HG03108 (cell line): ENCODE measurements at regions not wholly inside any gene's neighbourhood (a gene's known extent, or its start where the extent isn't known, plus 50 kb on each side); places are given as distances from the start of the nearest gene placed in this dataset.
"Not testable (repeated sequence)": the region's sequence is repeated elsewhere in the genome, so short reads cannot be mapped to it uniquely, and the experiment has no call there.

Source experiments
- ATAC-seq: cut with Tn5 transposase; IDR thresholded peaks from one replicate; pipeline ENCODE4 v1.9.1; 2021; ENCODE audit warnings: moderate library complexity; ENCODE audit not compliant: unreplicated experiment

DNA sequence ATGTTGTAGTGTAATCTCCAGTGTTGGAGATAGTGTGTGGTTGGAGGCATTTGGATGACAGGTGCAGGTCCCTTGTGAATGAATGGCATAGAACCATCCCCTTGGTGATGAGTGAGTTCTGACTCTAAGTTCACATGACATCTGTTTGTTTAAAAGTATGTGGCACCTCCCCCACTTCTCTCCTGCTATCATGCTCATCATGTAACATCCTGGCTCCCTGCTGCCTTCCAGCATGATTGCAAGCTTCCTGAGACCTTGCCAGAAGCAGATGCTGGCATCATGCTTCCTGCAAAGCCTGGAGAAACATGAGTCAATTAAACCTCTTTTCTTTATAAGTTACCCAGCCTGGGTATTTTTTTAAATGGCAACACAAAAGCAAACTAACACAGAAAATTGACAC lies 499.0 kb upstream of the SEMA3D start:
- no peak for ATAC-seq

DNA sequence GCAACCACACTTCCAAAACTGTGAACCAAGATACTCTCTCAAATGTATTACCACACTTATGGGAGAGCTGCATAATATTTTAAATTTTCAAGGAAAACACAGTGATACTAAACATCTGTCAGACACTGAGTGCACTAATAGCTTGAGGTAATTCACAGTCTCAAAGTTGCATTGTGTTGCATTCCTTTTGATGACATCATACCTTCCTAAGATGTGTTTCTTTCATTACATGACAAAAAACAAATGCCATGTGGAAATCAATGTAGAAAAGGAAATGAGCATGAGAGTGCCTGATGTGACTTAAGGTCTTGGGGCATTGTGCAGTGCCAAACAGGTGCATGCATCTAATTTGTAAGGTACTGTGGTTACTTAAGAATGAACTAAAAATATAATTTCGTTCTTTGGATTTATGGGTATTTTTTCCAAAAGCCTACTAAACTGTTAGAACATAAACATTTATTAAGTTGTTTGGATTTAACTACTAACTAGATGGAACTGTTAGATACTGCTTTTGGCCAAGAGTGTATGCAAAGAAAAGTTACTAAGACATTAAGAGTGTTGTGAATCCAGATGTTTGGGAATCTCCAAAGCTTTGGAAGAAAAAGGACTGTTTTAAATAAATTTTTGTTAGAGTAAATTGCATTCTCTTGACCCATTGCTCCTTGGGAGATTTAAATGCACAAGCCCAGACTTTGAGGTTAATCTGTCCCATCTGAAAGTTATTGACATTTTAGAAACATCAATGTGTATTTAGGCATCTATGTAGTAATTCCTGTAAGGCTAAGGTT lies 496.2 kb upstream of the SEMA3D start:
- no peak for ATAC-seq

DNA sequence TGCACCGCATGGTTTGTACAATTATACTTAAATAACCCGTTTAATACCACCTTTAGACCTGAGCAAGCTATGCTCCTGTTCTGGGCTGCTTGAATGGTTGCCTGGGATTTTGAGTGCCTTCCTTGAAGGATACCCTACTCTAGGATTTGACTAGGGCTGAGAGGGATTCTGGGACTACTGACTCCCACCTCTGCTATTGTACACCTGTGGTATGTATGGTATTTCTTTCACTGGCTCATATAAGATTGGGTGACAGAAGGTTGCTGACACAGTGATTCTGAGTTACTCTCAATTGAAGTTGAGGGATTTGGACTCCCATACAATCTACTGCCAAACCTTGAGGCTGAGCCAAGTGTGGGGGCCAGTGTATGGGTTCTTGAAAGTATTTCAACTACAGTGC lies 494.4 kb upstream of the SEMA3D start:
- no peak for ATAC-seq

DNA sequence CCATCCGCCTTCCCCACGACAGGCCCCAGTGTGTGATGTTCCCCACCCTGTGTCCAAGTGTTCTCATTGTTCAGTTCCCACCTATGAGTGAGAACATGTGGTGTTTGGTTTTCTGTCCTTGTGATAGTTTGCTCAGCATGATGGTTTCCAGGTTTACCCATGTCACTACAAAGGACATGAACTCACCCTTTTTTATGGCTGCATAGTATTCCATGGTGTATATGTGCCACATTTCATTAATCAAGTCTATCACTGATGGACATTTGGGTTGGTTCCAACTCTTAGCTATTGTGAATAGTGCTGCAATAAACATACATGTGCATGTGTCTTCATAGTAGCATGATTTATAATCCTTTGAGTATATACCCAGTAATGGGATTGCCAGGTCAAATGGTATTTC lies 488.2 kb upstream of the SEMA3D start:
- not testable (repeated sequence) for ATAC-seq

DNA sequence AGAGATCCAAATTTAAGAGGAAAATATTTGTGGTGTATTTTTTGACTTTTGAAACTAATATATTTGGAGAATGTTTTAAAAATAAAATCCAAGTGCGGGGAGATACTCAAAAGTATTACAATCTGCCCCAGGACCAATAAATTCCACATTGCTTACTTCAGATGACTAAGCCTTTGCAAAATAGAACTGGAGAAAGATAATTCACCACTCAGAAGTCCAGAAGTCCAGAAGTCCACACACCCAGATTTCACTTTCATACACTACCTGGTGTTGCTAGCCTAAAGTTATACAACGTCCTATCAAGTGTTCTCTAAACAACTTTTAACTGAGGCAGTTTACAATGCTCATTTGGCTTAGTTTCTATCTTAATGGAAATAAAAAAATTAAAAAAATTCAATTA lies 487.0 kb upstream of the SEMA3D start:
- ATAC-seq, result no peak

DNA sequence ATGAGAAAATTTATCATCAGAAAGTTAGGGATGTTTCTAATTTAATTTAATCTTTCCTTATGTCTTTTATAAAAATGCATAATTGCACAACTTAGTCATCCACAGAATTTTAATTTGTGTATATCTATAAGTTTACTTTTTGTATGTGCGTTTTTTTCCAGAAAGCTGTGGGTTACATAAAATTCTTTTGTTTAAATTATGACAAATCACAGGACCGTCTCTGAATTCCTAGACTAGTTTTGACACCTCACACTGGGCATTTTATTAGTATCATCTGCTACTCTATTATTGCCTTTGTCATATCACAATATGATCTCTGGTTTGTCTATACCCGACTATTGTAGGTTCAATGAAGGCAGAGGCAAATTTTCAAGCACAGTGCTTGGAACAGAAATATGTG lies 482.4 kb upstream of the SEMA3D start:
- ATAC-seq, result no peak

DNA sequence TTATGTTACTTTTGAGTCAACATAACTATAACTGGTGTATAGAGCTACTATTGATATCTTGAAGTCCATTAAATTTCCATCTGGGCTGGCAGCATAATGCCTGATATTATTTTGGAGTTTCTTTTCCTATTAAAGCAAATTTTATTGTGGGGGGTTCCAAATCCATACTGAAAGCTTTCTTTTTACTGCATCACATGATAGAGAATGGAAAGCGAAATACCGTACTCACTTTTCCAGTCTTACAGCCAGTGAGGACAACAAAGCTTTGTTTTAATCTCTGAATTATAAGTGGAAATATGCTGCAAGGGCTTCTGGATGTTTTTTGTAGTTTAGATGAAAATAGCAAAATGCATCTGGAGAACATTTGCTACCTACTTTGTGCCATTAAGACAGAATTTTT lies 477.5 kb upstream of the SEMA3D start:
- no peak for ATAC-seq

DNA sequence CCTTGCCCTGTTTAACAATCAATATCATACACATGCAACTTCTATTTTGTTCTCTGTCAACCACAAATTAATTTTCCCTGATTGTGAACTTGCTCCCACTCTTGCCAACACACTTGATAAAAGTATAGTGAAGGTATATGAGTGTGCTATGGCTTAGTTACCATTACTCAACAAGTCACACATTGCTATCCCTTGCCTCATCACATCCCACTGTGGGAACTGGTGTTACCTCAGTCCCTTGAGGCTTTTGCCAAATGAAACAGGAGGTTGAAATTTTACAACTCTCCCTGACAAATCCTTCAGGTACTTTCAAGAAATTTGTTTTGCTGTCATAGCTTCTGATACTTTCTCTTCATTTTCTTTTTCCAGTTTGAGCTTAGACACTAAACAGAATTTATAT lies 472.5 kb upstream of the SEMA3D start:
- ATAC-seq, result no peak

DNA sequence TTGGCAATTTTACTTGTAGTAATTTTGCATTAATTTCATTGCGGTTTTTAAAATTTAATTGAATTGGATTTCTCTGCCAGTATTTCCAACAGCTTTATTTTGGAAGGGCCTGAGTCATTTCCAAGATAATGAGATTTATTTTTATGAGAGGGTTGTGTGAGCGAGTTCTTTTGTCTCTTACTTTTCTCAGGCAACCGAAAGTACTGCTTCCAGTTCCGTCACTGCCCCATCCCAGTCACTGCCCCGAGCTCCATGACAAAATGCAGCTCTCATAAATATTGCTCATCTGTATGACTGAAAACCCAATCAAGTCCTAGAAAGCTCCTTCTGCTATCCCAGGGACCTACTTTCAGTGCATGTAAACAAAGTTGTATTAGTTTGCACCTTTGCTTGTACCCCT lies 468.4 kb upstream of the SEMA3D start:
- ATAC-seq, result no peak

DNA sequence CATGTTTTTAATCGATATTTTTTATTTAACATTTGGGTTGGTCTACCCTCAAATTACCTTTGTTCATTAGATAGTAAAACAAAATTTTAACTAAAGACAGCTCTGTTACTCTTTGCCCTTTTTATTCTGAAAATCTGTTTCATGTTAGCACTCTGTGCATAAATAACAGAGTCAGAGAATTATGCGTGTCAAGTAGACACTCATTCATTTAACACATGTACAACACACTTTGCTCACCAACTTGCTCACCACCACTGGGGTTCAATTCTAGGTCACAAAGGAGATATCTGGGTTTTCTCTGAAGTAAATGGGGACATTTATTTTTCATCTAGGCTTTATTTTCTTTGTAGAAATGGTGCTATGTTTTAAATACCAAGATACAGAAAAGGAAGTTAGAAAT lies 457.4 kb upstream of the SEMA3D start:
- ATAC-seq, result no peak

DNA sequence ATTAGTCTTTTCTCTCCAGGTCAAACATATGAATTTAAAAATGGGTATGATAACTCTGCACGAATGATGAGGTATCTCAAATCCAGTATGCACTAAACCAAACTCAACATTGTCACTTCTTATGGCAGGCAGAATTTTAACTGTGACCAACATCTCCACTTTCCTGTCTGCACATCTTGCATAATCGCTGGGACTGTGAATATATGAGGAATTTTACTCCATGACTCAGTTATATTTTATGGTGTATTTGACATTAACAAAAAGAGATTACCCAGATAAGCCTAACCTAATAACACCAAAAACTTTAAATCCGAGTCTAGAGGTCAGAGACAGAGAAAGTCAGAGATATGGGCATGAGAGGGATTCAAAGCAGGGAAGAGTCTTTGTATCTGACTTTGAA lies 454.5 kb upstream of the SEMA3D start:
- ATAC-seq, result no peak

DNA sequence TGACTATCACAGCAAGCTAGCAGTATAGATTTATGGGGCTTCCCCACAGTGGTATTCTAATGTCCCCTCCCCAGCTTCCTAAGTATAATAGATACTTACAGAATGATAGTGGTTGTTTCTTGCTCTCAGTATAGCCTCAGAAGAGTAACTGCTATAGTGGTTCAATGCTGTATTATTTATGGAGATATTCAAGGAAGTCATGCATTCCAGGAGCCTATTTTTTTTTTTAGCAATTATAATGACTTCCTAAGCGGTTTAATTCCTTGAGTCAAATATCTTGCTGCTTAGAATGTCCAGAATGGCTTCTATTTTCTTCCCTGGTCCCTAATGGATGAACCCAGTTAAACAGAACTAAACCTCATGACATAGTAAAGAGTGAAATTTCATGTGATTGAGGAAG lies 451.5 kb upstream of the SEMA3D start:
- no peak for ATAC-seq

DNA sequence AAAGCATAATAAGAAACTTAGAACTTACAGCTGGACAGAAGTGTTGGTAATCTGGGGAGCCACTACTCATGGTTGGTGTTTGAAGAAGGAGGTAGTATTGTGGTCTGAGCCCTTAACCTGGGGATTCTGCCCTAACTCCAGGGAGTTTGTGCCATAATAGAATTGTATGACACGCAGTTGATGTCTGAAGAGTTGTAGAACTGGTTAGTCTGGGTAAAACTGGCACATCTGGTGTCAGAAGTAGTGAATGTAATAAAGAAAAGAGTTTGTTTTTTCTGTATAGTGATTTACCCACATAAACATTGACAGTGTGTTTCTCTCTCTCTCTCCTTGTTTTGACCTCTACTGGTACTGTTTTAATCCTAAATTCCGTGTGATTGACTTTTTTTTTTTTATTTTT lies 448.1 kb upstream of the SEMA3D start:
- ATAC-seq, result no peak

DNA sequence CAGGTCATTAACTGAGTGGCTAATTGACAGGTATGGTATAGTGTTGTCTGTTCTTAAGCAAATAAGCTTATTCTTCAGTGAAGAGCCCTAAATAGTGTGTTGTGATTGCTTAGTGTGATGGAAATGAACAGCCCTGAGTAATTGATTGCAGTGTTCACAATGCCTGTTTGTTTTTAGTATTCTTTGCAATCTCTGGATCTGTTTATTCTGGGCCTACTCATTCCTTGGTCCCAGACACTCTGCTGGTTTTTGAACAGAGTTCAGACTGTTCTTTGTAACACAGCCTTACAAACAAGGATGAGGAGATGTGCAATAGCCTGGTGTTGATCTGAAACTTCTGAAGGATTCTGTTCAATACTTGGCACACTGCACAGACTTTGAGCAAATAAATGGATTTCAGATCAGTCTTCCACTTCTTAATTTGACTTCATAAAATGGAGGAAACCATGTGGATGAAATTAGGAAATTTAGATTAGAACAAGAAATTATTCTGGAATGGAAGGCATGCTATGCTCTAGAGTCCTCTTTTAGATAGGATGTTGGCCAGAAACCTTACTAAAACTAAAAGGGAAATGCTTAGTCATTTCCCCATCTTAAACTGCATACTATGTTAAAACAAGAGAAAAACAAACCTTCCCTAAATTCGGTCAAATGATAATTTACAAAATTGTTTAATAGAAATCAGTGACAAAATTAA lies 444.2 kb upstream of the SEMA3D start:
- ATAC-seq, result no peak

DNA sequence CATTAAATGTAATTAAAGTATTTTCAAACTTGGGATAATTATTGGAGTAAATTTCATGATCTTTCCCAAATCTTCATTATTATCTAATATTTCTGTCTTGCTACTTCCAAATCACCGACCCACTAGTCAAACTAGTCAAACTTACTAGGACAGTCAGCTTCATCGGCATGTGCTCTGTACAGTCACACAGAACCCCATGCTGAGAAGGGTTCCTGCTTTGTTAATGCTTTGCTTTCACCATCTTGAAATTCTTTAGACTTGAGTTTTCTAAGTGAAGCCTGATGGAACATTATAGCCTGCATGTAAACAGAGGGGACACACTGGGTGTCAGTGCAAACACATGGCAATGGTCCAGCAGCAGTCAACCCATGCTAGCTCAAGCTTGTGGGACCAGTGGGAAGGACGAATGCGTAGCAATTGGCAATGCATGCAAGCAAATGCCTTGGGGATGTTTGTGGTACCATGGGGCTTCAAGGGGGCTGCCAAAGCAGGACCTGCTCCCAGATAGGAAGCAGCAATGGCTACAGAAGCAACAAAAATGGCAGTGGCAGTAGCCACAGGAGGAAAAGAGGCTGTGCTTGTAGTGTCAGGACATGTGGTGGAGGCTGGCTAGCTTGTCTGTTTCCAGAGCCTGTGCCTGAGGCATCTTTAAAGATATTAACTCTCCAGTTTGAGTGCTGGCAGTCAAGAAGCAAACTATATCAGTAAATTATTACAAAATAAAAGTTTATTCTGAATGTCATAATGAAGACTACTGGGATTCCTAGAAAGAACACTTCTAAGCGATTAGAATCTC lies 441.1 kb upstream of the SEMA3D start:
- ATAC-seq, result no peak

DNA sequence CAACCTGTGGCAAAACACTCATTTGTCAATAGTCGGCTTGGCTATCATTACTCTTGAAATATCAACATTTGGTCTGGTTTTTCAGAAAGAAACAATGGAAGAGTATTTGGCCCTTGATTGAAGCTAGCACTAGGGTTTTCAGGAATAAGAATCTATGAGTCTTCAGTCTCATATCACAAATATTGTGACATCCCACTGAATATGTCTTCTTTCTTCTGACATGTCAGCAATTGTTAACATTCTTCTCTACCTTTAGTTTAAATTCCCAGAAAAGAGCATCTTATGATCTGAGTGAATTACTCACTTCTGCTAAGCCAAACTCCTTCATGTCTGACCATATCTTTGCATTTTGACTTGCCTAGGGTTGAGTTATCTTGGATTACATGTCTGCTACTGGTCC lies 435.2 kb upstream of the SEMA3D start:
- no peak for ATAC-seq

DNA sequence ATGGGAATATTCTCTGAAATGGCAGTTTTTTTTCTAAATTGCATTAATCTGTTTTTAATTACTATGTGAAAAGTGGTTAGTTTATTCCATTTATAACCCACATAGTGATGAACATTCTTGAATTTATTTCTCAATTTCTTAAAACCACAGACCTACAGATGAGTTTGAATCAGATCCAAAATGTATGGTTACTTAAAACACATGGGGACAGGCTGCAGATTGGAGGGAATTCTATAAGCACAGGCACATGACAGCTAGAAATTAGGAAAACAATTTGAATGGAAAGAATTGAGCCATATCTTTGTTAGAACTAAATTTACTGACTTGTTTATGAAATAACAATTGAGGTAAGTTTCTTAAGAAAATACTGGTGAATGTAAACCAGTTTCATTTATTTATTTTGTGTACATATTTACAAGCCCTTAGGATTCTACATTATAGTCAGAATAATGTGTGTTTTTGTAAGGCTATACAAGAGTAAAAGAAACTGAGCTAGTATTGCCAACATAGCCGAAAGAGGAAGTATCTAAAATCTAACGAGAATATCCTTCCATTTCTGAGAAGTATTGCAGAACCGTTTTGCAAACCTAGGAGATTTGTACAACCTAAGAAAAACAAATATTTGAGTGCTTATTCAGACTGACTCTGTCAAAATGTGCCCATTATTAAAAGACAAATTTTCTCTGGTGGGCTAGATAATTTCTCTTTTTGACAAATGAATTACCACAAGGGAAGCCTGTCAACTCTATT lies 434.3 kb upstream of the SEMA3D start:
- no peak for ATAC-seq

DNA sequence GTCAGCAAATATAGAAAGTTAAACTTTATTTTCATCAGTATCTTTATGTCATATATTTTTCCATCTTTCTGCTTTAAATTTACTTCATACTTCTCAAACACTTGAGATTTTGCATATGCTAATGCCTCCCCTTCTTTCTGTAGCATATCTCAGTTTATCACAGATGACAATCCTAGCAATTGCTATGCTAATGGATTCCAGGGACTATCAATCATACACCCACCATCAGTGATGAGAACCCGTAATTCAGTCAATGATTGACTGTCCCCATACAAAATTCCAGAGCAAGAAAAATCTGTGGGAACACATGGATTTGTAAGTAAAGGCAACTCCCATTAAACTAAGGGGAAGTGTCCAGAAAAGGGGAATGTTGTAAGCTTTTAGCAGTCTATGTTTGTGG lies 432.4 kb upstream of the SEMA3D start:
- ATAC-seq, result no peak

DNA sequence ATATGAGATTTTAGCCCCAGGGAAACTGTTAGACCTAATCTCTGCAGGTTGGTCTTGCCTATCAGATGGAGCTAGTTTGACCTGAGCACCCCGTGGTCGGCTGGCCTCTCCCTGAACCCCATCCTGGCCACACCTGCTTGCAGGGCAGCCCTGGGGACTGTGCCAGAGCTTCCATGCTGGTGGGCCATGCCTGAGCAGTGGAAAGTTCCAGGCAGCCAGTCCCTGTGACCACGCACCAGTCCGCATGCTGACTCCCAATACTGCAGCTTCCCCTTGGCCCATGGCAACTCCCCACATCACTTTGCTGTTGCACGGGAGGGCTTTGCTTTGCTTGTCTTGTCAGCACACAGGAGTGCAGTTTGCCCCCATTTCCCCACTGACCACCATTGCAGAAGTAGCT lies 427.8 kb upstream of the SEMA3D start:
- ATAC-seq, result no peak

DNA sequence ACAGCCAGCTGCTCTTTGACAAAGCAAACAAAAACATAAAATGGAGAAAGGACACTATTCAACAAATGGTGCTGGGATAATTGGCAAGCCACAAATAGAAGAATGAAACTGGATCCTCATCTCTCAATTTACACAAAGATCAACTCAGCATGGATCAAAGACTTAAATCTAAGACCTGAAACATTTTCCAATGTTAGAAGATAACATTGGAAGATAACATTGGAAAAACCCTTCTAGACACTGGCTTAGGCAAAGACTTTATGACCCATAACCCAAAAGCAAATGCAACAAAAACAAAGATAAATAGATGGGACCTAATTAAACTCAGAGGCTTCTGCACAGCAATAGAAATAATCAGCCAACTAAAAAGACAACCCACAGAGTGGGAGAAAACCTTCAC lies 425.7 kb upstream of the SEMA3D start:
- no peak for ATAC-seq

DNA sequence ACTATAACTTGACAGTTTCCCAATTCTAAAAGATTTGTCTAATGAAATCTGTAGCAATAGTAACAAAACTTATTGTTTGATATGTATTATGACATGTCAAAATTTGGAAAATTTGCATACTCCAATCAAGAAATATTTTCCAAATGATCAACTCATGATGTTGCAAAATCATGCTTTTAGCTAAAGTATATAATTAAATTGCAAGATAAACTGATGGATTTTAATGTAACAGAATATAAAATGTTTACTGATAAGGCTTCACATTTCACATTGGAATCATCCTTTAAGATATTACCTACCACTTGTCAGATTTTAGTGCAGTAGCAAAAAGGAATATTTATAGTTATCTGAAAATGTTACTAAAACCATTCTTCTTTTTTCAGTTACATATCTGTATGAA lies 421.9 kb upstream of the SEMA3D start:
- ATAC-seq, result no peak
